MM.1S (cell line): ENCODE measurements at regions not wholly inside any gene's neighbourhood (a gene's known extent, or its start where the extent isn't known, plus 50 kb on each side); places are given as distances from the start of the nearest gene placed in this dataset.

ENCODE experiments used
- DNase-seq: peaks from one replicate; pipeline ENCODE4 v3.0.0-alpha.2; 2015
- H2AFZ ChIP-seq: fragments of 300-600 bp; sonication (generic); 2 replicates; pipeline ENCODE4 v1.6.0; 2016; ENCODE audit warnings: antibody characterized with exemption, low read length
- H3F3A ChIP-seq: fragments of 300-600 bp; sonication (generic); 2 replicates; pipeline ENCODE4 v1.6.1; 2016; ENCODE audit warnings: mild to moderate bottlenecking, antibody characterized with exemption, low read length, moderate library complexity, mixed read lengths; ENCODE audit not compliant: insufficient read depth
- H3K27ac ChIP-seq: fragments of 300-600 bp; sonication (generic); 2 replicates; pipeline ENCODE4 v1.5.1; 2016; ENCODE audit warnings: mild to moderate bottlenecking, low read length
- H3K27me3 ChIP-seq: fragments of 300-600 bp; sonication (generic); replicated peaks from 2 replicates; pipeline ENCODE4 v1.6.0; 2016; ENCODE audit warnings: low read length; ENCODE audit not compliant: insufficient read depth
- H3K36me3 ChIP-seq: fragments of 300-600 bp; sonication (generic); replicated peaks from 2 replicates; pipeline ENCODE4 v1.6.1; 2016; ENCODE audit warnings: mild to moderate bottlenecking, low read length, mixed read lengths; ENCODE audit not compliant: insufficient read depth
- H3K4me1 ChIP-seq: fragments of 300-600 bp; sonication (generic); 2 replicates; pipeline ENCODE4 v1.6.1; 2016; ENCODE audit warnings: low read length, mixed read lengths
- H3K4me2 ChIP-seq: fragments of 300-600 bp; sonication (generic); 2 replicates; pipeline ENCODE4 v1.6.0; 2016; ENCODE audit warnings: low read depth, low read length
- H3K4me3 ChIP-seq: fragments of 300-600 bp; sonication (generic); 2 replicates; pipeline ENCODE4 v1.5.1; 2016; ENCODE audit warnings: low read length, mixed read lengths
- H3K79me2 ChIP-seq: fragments of 300-600 bp; sonication (generic); 2 replicates; pipeline ENCODE4 v1.6.1; 2016; ENCODE audit warnings: mixed run types, low read length, mixed read lengths
- H3K9ac ChIP-seq: fragments of 300-600 bp; sonication (generic); 2 replicates; pipeline ENCODE4 v1.6.1; 2016; ENCODE audit warnings: low read length, mixed read lengths
- H3K9me2 ChIP-seq: fragments of 300-600 bp; sonication (generic); replicated peaks from 2 replicates; pipeline ENCODE4 v1.6.1; 2016; ENCODE audit warnings: mild to moderate bottlenecking, low read length, mixed read lengths; ENCODE audit not compliant: insufficient read depth
- H3K9me3 ChIP-seq: fragments of 300-600 bp; sonication (generic); replicated peaks from 2 replicates; pipeline ENCODE4 v1.6.1; 2016; ENCODE audit warnings: mild to moderate bottlenecking, low read length, mixed read lengths; ENCODE audit not compliant: insufficient read depth
- H4K20me1 ChIP-seq: fragments of 300-600 bp; sonication (generic); 2 replicates; pipeline ENCODE4 v1.6.1; 2016; ENCODE audit warnings: mild to moderate bottlenecking, low read length, moderate library complexity, mixed read lengths; ENCODE audit not compliant: insufficient read depth
- CTCF ChIP-seq: fragments of 300-600 bp; sonication (generic); IDR thresholded peaks from 2 replicates; pipeline ENCODE4 v1.5.1; 2016; ENCODE audit warnings: antibody characterized with exemption, low read length, mixed read lengths
- EZH2 ChIP-seq: fragments of 300-600 bp; sonication (generic); optimal IDR thresholded peaks from 2 replicates; pipeline ENCODE3; 2017; ENCODE audit warnings: low read depth, mild to moderate bottlenecking, antibody characterized with exemption, low read length, mixed read lengths
- EZH2phosphoT487 ChIP-seq: fragments of 300-600 bp; sonication (generic); IDR thresholded peaks from 2 replicates; pipeline ENCODE4 v1.6.1; 2018; ENCODE audit warnings: antibody characterized with exemption, low read length

GRCh38 chr3:132230156-132231000, 86.8 kb upstream of the ACP3 start:
- Histone ChIP-seq H3F3A (no peaks in the 10 kb centered on the region), H3K36me3 (no peaks in the 10 kb centered on the region), H3K4me1 (no peaks in the 10 kb centered on the region), H3K9me3 (no peaks in the 10 kb centered on the region), H4K20me1 (no peaks in the 10 kb centered on the region), H3K9me2 (no peaks in the 10 kb centered on the region), H2AFZ (no peak overlapping the region), H3K4me3 (no peak overlapping the region), H3K27ac (no peak overlapping the region), H3K4me2 (no peak overlapping the region), H3K27me3 (no peaks in the 10 kb centered on the region), H3K79me2 (no peaks in the 10 kb centered on the region), H3K9ac (no peak overlapping the region)
- TF ChIP-seq CTCF = no peak
- no peak for TF ChIP-seq EZH2phosphoT487
- TF ChIP-seq EZH2 = no peak
- no peak for DNase-seq

- no peak overlapping the region for H3K4me3 ChIP-seq
- TF ChIP-seq EZH2phosphoT487 = no peak
- no peak for TF ChIP-seq CTCF
- TF ChIP-seq EZH2 = no peak
- H3K9me3 ChIP-seq = no peaks in the 10 kb centered on the region
- H4K20me1 ChIP-seq = no peaks in the 10 kb centered on the region
- no peak for DNase-seq
- H3K4me1 ChIP-seq = peaks cover 9% of the 10 kb centered on the region
- H3K27me3 ChIP-seq = no peaks in the 10 kb centered on the region
- H3K36me3 ChIP-seq = no peaks in the 10 kb centered on the region
- no peak overlapping the region for H2AFZ ChIP-seq
- H3K4me2 ChIP-seq = no peak overlapping the region
- no peak overlapping the region for H3K27ac ChIP-seq
- no peak overlapping the region for H3K9ac ChIP-seq
- H3K79me2 ChIP-seq = no peaks in the 10 kb centered on the region
- H3F3A ChIP-seq = peaks cover 5% of the 10 kb centered on the region; the same call in 1 of the 2 replicates
- H3K9me2 ChIP-seq = no peaks in the 10 kb centered on the region
Observed at GRCh38 chr3:132231633-132232032, 85.6 kb upstream of the ACP3 start.

- no peak overlapping the region for H2AFZ ChIP-seq
- no peaks in the 10 kb centered on the region for H3K9me3 ChIP-seq
- H3K27me3 ChIP-seq = no peaks in the 10 kb centered on the region
- H3K4me3 ChIP-seq = no peak overlapping the region
- no peak overlapping the region for H3K4me2 ChIP-seq
- H3K79me2 ChIP-seq = no peaks in the 10 kb centered on the region
- no peaks in the 10 kb centered on the region for H4K20me1 ChIP-seq
- H3K36me3 ChIP-seq = no peaks in the 10 kb centered on the region
- H3K9me2 ChIP-seq = no peaks in the 10 kb centered on the region
- peaks cover 14% of the 10 kb centered on the region for H3K4me1 ChIP-seq
- DNase-seq = no peak
- H3K27ac ChIP-seq = no peak overlapping the region
- TF ChIP-seq CTCF (no peak), EZH2 (no peak), EZH2phosphoT487 (no peak)
- H3K9ac ChIP-seq = no peak overlapping the region
- peaks cover 10% of the 10 kb centered on the region; the same call in 1 of the 2 replicates for H3F3A ChIP-seq
Observed at GRCh38 chr3:132232231-132232792, 84.9 kb upstream of the ACP3 start.
